ENCODE measurements at regions not wholly inside any gene's neighbourhood (a gene's known extent, or its start where the extent isn't known, plus 50 kb on each side); places are given as distances from the start of the nearest gene placed in this dataset.
"Not testable (repeated sequence)": the region's sequence is repeated elsewhere in the genome, so short reads cannot be mapped to it uniquely, and the experiment has no call there.

GRCh38 chr13:28573595-28574373 lies 78.9 kb upstream of the FLT1 start:
- DNase-seq, result no peak

- no peak for DNase-seq
Measured at GRCh38 chr13:28572871-28573270, 77.9 kb upstream of the FLT1 start.

GRCh38 chr13:28570356-28570755 lies 75.4 kb upstream of the FLT1 start:
- not testable (repeated sequence) for DNase-seq

GRCh38 chr13:28569886-28570285 lies 75.0 kb upstream of the FLT1 start:
- DNase-seq, result no peak

GRCh38 chr13:28568286-28568685 lies 73.4 kb upstream of the FLT1 start:
- DNase-seq, result no peak

GRCh38 chr13:28566891-28567290 lies 72.0 kb upstream of the FLT1 start:
- no peak for DNase-seq

- DNase-seq, result no peak
Measured at GRCh38 chr13:28566283-28566682, 71.4 kb upstream of the FLT1 start.

- no peak for DNase-seq
Measured at GRCh38 chr13:28564030-28564429, 69.1 kb upstream of the FLT1 start.

GRCh38 chr13:28563609-28564008 lies 68.7 kb upstream of the FLT1 start:
- DNase-seq, result no peak

GRCh38 chr13:28560612-28561011 lies 65.7 kb upstream of the FLT1 start:
- no peak for DNase-seq

GRCh38 chr13:28559636-28560259 lies 64.8 kb upstream of the FLT1 start:
- no peak for DNase-seq

- DNase-seq, result no peak
Measured at GRCh38 chr13:28558567-28558966, 63.6 kb upstream of the FLT1 start.

GRCh38 chr13:28557725-28558520 lies 63.0 kb upstream of the FLT1 start:
- DNase-seq, result no peak

- no peak for DNase-seq
Measured at GRCh38 chr13:28555096-28555495, 60.2 kb upstream of the FLT1 start.

- DNase-seq, result no peak
Measured at GRCh38 chr13:28553971-28554370, 59.0 kb upstream of the FLT1 start.

GRCh38 chr13:28552288-28552687 lies 57.4 kb upstream of the FLT1 start:
- DNase-seq, result no peak

GRCh38 chr13:28551498-28551895 lies 56.6 kb upstream of the FLT1 start:
- DNase-seq, result no peak

- DNase-seq, result no peak
Measured at GRCh38 chr13:28550721-28551497, 56.0 kb upstream of the FLT1 start.

- DNase-seq, result no peak
Measured at GRCh38 chr13:28550091-28550490, 55.2 kb upstream of the FLT1 start.

GRCh38 chr13:28548872-28549271 lies 53.9 kb upstream of the FLT1 start:
- no peak for DNase-seq

- no peak for DNase-seq
Measured at GRCh38 chr13:28548468-28548867, 53.5 kb upstream of the FLT1 start.

- no peak for DNase-seq
Measured at GRCh38 chr13:28545583-28546333, 50.8 kb upstream of the FLT1 start.
